ENCODE measurements at regions not wholly inside any gene's neighbourhood (a gene's known extent, or its start where the extent isn't known, plus 50 kb on each side); places are given as distances from the start of the nearest gene placed in this dataset.

DNA sequence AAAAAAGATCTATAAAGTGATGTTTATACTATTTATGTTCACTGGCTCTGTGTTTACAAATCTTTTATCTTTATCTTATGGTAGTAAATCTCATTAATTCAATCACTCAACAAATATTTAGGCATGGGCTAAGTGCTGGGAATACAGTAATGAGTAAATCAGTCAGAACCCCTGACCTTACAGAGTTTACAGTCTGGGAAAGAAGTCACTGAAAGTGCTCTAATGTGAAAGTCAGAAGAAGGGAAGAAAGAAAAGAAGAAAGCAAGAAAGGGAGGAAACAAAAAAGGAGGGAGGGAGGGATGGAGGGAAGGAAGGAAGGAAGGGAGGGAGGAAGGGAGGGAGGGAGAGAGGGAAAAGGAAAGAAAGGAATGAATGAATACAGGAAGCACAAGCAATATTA is 96.8 kb upstream of the SOX2 start:
- Histone ChIP-seq H2BK20ac (ENCODE audit: low read length) (no peak overlapping the region), H3K23me2 (ENCODE audit: low read depth, low read length) (no peaks in the 10 kb centered on the region; the same call in 1 of the 2 replicates), H4K20me1 (replicated peaks in 1 of 2; ENCODE audit: control insufficient read depth in 1 of 2, insufficient read depth in 2 of 2, low read length in 2 of 2) (no peaks in the 10 kb centered on the region), H3K9ac (replicated peaks in 1 of 4; ENCODE audit: extremely low read depth in 1 of 4, low read depth in 3 of 4, low read length in 3 of 4) (no peak overlapping the region), H4K91ac (replicated peaks; ENCODE audit: insufficient read length, low read length) (no peak overlapping the region), H3K79me2 (ENCODE audit: control insufficient read depth in 1 of 2, insufficient read depth in 2 of 2, low read length in 2 of 2) (no peaks in the 10 kb centered on the region; a peak in 1 of 4 replicates), H3K36me3 (ENCODE audit: control insufficient read depth in 2 of 4, insufficient read depth in 4 of 4, low read length in 3 of 4) (no peaks in the 10 kb centered on the region), H3K18ac (ENCODE audit: extremely low read depth, low read length) (no peak overlapping the region), H4K5ac (ENCODE audit: insufficient read length, low read depth, low read length) (no peak overlapping the region), H3K4ac (replicated peaks; ENCODE audit: insufficient read length, low read depth, low read length) (no peak overlapping the region), H3K9me3 (ENCODE audit: insufficient read depth in 2 of 2, low read depth in 1 of 2, low read length in 1 of 2) (no peaks in the 10 kb centered on the region), H2AFZ (ENCODE audit: low read length) (no peak overlapping the region), H3K27me3 (replicated peaks in 1 of 4; ENCODE audit: control insufficient read depth in 3 of 4, extremely low read depth in 1 of 4, insufficient read depth in 3 of 4, low read length in 3 of 4) (no peaks in the 10 kb centered on the region), H3K4me2 (ENCODE audit: insufficient read depth in 1 of 2, low read depth in 2 of 2, low read length in 2 of 2) (no peak overlapping the region), H3K4me1 (replicated peaks in 1 of 4; ENCODE audit: control insufficient read depth in 3 of 4, insufficient read depth in 4 of 4, low read length in 3 of 4) (peaks cover 0 to 7% (median 5%) of the 10 kb centered on the region in 4 experiments; a peak in 4 of 7 replicates), H4K8ac (ENCODE audit: extremely low read depth, insufficient read depth, low read length) (no peak overlapping the region), H2BK12ac (ENCODE audit: low read depth, low read length) (no peak overlapping the region), H3K79me1 (ENCODE audit: low read depth, low read length) (no peaks in the 10 kb centered on the region), H3K4me3 (ENCODE audit: extremely low read depth in 1 of 4, insufficient read depth in 2 of 4, low read depth in 3 of 4, low read length in 4 of 4) (no peak overlapping the region), H3K27ac (ENCODE audit: low read depth, low read length) (no peak overlapping the region), H3K56ac (replicated peaks; ENCODE audit: insufficient read length, low read depth, low read length) (no peak overlapping the region), H3K14ac (ENCODE audit: insufficient read length) (no peak overlapping the region), H2BK5ac (ENCODE audit: low read depth, low read length) (no peak overlapping the region), H3K23ac (ENCODE audit: insufficient read length) (no peak overlapping the region), H2BK120ac (replicated peaks; ENCODE audit: low read depth, low read length) (no peak overlapping the region), H2AK5ac (ENCODE audit: low read depth, low read length) (no peak overlapping the region), H2BK15ac (ENCODE audit: low read length) (no peak overlapping the region)
- FAIRE-seq (no peak), DNase-seq (ENCODE audit: low read depth in 1 of 2, low spot score in 2 of 2) (no peak)
- CTCF ChIA-PET (ENCODE audit: partially characterized antibody): interaction anchor here (1.2 kb wide), 1 partner anchor 85 kb away, joined by 4 read pairs; no protein-coding TSS in a partner anchor
- POLR2A ChIA-PET (ENCODE audit: partially characterized antibody): interaction anchor here (1.1 kb wide), 1 partner anchor 10 kb away, joined by 4 read pairs; no protein-coding TSS in a partner anchor
- TF ChIP-seq BACH1 (IDR thresholded peaks at IDR 0.05; ENCODE audit: low read length) (no peak), SP1 (IDR thresholded peaks at IDR 0.05; ENCODE audit: low read depth, low read length) (no peak), SUZ12 (IDR thresholded peaks at IDR 0.05; ENCODE audit: low read length) (no peak), SIRT6 (IDR thresholded peaks at IDR 0.05; ENCODE audit: low read length) (no peak), GABPA (IDR thresholded peaks at IDR 0.05; ENCODE audit: borderline replicate concordance, insufficient read depth, low read length) (no peak), EGR1 (IDR thresholded peaks at IDR 0.05; ENCODE audit: borderline replicate concordance, low read depth, low read length) (no peak), SIX5 (IDR thresholded peaks at IDR 0.05; ENCODE audit: low read depth, low read length) (no peak), BCL11A (IDR thresholded peaks at IDR 0.05; ENCODE audit: low read depth in 2 of 2, low read length in 2 of 2) (no peak), RXRA (IDR thresholded peaks at IDR 0.05; ENCODE audit: insufficient read depth, low read depth, low read length) (no peak), CHD1 (IDR thresholded peaks at IDR 0.05; ENCODE audit: low read depth, low read length) (no peak), CTBP2 (IDR thresholded peaks at IDR 0.05; ENCODE audit: borderline replicate concordance, insufficient read depth, insufficient read length, low read length) (no peak), KDM4A (IDR thresholded peaks at IDR 0.05; ENCODE audit: low read depth, low read length, severe bottlenecking) (no peak), TBP (IDR thresholded peaks at IDR 0.05; ENCODE audit: low read depth, low read length) (no peak)
- TF ChIP-seq, protein P1, sequence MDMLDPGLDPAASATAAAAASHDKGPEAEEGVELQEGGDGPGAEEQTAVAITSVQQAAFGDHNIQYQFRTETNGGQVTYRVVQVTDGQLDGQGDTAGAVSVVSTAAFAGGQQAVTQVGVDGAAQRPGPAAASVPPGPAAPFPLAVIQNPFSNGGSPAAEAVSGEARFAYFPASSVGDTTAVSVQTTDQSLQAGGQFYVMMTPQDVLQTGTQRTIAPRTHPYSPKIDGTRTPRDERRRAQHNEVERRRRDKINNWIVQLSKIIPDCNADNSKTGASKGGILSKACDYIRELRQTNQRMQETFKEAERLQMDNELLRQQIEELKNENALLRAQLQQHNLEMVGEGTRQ (IDR thresholded peaks at IDR 0.05; ENCODE audit: low read length): no peak
- TF ChIP-seq, protein P2, sequence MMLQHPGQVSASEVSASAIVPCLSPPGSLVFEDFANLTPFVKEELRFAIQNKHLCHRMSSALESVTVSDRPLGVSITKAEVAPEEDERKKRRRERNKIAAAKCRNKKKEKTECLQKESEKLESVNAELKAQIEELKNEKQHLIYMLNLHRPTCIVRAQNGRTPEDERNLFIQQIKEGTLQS (IDR thresholded peaks at IDR 0.05; ENCODE audit: insufficient read depth, low read depth, low read length): no peak
